ENCODE measurements at regions not wholly inside any gene's neighbourhood (a gene's known extent, or its start where the extent isn't known, plus 50 kb on each side); places are given as distances from the start of the nearest gene placed in this dataset.

GRCh38 chr3:66145408-66145733 lies 75.4 kb upstream of the SLC25A26 start:
- intact Hi-C loops (cut with micrococcal nuclease), result no loop called here
- DNase-seq, result no peak
- H3K4me3 ChIP-seq, result no peak overlapping the region
- H3K4me1 ChIP-seq, result peaks cover 18% of the 10 kb centered on the region
- no peak for TF ChIP-seq CTCF (IDR thresholded peaks at IDR 0.05; ENCODE audit: borderline replicate concordance)
- H3K27me3 ChIP-seq (ENCODE audit: low read depth), result no peaks in the 10 kb centered on the region
- H3K9me3 ChIP-seq (replicated peaks), result no peaks in the 10 kb centered on the region
- H3K36me3 ChIP-seq, result no peaks in the 10 kb centered on the region
- H3K27ac ChIP-seq (replicated peaks), result no peak overlapping the region

GRCh38 chr3:66144568-66145407 lies 76.0 kb upstream of the SLC25A26 start:
- intact Hi-C loops (cut with micrococcal nuclease), result no loop called here
- no peak for DNase-seq
- no peaks in the 10 kb centered on the region for H3K9me3 ChIP-seq (replicated peaks)
- H3K27ac ChIP-seq (replicated peaks), result no peak overlapping the region
- no peak overlapping the region for H3K4me3 ChIP-seq
- no peak for TF ChIP-seq CTCF (IDR thresholded peaks at IDR 0.05; ENCODE audit: borderline replicate concordance)
- no peaks in the 10 kb centered on the region for H3K27me3 ChIP-seq (ENCODE audit: low read depth)
- no peaks in the 10 kb centered on the region for H3K36me3 ChIP-seq
- peaks cover 18% of the 10 kb centered on the region for H3K4me1 ChIP-seq

GRCh38 chr3:66142079-66142478 lies 78.7 kb upstream of the SLC25A26 start:
- no peak for DNase-seq
- Histone ChIP-seq H3K27me3 (ENCODE audit: low read depth) (no peaks in the 10 kb centered on the region), H3K27ac (replicated peaks) (no peak overlapping the region), H3K4me3 (no peak overlapping the region), H3K9me3 (replicated peaks) (no peaks in the 10 kb centered on the region), H3K36me3 (no peaks in the 10 kb centered on the region), H3K4me1 (peaks cover 31% of the 10 kb centered on the region)
- no peak for TF ChIP-seq CTCF (IDR thresholded peaks at IDR 0.05; ENCODE audit: borderline replicate concordance)
- intact Hi-C loops (cut with micrococcal nuclease), result no loop called here

- Histone ChIP-seq H3K27ac (replicated peaks) (no peak overlapping the region), H3K4me3 (no peak overlapping the region), H3K27me3 (ENCODE audit: low read depth) (no peaks in the 10 kb centered on the region), H3K9me3 (replicated peaks) (no peaks in the 10 kb centered on the region), H3K36me3 (no peaks in the 10 kb centered on the region), H3K4me1 (peaks cover 31% of the 10 kb centered on the region)
- no peak for TF ChIP-seq CTCF (IDR thresholded peaks at IDR 0.05; ENCODE audit: borderline replicate concordance)
- intact Hi-C loops (cut with micrococcal nuclease), result no loop called here
- no peak for DNase-seq
Measured at GRCh38 chr3:66140743-66141372, 79.9 kb upstream of the SLC25A26 start.

GRCh38 chr3:66140106-66140505 lies 80.7 kb upstream of the SLC25A26 start:
- no peak for TF ChIP-seq CTCF (IDR thresholded peaks at IDR 0.05; ENCODE audit: borderline replicate concordance)
- Histone ChIP-seq H3K4me3 (no peak overlapping the region), H3K4me1 (peaks cover 29% of the 10 kb centered on the region), H3K27me3 (ENCODE audit: low read depth) (no peaks in the 10 kb centered on the region), H3K36me3 (no peaks in the 10 kb centered on the region), H3K9me3 (replicated peaks) (no peaks in the 10 kb centered on the region), H3K27ac (replicated peaks) (peak overlapping the region; percentile 47)
- intact Hi-C loops (cut with micrococcal nuclease), result no loop called here
- no peak for DNase-seq

All from left ventricle myocardium inferior (tissue), 1 donor.